HG03520 (cell line): ENCODE measurements at regions not wholly inside any gene's neighbourhood (a gene's known extent, or its start where the extent isn't known, plus 50 kb on each side); places are given as distances from the start of the nearest gene placed in this dataset.

Experiments used
- ATAC-seq: cut with Tn5 transposase; IDR thresholded peaks from one replicate; pipeline ENCODE4 v1.9.1; 2021; ENCODE audit warnings: mild to moderate bottlenecking, moderate library complexity; ENCODE audit not compliant: unreplicated experiment

DNA sequence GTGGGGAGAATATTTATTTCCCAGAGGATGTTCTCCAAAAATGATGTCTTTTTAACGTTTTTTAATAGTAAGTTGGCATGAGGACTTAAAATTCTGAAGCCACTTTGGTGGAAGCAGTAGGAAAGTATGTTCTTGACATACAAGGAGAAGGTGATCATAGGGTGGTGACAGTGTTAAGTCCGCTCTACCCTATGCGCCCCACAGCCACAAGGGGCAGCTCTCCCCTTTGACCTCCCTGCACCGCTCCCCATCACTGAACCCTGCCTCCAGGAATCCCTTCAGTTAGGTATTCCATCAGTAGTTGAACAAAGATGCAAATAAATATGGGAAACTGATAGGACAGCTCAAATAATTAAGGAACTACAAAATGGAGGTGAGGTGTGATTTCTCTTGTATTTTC, 111.4 kb downstream of the PLEKHG1 start:
- no peak for ATAC-seq

DNA sequence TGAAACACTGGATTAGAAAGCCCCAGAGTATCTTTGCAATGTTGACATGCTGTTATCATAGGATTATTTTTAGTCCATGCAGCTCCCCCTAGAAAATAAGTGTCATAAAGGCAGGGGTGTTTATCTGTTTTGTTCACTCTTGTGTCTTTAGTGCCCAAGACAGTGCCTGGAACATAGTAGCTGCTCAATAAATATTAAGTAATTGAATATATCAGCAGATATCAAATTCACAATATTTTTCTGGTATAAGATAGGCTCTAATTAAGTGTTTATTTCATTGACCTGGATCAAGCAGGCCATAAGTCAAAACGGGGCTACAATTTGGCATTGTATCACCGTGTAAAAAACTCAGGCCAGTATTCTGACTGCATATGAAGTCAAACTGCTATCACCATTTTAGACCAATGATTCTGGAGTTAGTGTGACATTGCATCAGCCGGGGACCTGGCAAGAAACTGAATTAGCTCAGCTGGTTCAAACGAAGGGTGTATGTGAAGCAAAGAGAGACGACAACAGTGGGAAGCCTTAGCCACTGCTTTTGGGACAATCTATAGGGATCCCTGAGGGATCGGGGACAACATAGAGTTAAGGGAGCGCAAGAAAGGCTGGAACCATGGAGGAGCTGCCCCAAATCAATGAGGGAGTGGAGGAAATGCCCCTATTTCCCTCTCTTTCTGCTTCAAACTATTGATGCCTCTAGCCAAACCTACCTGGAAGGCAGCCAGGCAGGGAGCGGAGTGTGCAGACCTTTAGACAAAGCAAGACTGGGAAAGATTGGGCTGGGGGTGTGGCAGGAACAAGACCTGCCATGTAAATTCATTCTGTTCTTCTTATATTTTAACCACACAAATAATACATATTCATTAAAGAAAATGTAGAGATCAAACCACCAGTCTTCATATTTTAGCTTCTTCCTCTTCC, 112.2 kb downstream of the PLEKHG1 start:
- ATAC-seq, result no peak

DNA sequence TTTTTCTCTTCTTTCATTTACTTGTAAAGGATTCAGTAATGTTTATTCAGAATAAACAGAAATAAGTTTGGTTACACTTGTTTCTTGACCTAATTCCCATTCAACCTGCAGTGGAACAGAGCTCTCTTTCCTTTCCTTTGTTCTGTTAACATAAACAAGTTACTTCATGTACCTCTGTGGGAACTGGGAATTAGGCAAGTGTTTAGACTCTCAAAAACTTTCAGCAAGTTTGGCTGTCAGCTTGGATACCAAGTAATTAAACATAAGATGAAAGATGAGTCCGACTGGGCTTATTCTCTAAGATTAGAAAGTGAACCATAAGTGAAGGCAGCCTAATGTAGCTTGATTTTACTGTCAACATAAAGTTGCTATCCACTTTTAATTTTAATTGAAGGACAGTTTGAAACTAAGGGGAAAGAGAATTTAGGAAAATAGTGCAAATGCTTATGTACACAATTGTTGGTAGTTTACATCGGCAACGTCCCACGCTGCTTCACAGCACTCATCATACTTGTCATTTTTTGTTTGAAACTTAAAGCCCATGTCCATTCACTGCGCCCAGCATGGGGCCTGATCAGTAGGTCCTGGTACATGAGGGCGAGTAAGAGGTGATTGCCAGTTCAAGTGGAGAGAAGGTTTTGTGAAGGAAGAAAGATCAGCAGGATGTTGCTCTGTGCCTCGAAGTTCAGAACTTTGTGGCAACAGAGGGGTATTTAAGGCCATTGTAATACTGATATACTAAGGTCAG, 113.0 kb downstream of the PLEKHG1 start:
- no peak for ATAC-seq

DNA sequence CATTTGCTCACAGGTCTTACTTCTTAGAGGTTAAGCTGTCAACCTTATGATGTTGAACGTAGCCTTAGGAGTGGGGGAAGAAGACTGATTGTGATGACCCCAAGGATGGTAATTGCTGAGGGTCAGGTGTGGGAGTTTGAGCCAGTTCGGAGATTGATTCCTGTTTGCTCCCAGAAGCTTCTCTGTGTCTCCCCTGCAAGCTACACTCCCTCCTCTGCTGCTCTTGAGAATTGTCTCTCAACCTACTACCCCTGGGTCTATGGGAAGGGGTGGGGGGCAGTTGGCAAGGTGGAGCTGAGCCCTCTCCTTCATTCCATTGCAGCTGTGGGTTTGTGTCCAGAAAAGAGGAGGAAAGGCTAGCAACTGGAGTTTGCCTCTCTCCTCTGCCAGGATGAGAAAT, 113.8 kb downstream of the PLEKHG1 start:
- no peak for ATAC-seq

DNA sequence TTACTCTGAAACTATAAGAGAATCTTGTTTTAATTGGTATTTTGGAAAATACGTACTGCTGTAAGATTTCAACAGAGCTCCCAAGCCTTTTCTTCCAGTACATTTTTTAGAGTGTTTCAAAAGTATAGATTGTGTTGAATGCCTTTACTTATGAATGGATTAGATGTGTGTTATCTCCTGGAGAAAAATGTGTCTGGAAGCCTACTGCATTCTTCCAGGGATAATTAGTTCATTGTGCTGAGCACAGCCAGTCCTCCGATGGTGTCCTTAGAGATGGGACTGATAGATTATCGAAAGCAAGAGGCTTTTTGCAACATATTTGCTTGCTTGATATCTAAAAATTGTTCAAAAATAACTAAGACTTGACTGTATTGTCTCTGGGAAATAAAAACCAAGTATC, 114.2 kb downstream of the PLEKHG1 start:
- no peak for ATAC-seq

DNA sequence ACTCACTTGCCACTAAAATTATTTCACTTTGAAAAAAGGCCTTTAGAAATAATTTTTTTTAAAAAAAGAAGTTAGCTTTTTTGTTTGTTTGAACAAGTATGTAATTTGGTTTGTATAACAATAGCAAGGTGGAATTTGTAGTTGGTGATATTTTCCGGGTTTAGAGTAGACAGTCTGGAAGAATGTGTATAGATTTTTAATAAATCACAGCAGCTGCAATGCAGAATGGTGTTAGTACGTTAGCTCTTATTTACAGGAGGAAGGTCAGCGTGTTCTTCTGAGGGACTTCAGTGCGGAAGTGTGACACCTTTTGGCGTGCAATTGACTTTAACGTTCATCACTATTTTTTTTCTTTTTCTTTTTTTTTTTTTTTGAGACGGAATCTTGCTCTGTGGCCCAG, 115.4 kb downstream of the PLEKHG1 start:
- ATAC-seq, result no peak

DNA sequence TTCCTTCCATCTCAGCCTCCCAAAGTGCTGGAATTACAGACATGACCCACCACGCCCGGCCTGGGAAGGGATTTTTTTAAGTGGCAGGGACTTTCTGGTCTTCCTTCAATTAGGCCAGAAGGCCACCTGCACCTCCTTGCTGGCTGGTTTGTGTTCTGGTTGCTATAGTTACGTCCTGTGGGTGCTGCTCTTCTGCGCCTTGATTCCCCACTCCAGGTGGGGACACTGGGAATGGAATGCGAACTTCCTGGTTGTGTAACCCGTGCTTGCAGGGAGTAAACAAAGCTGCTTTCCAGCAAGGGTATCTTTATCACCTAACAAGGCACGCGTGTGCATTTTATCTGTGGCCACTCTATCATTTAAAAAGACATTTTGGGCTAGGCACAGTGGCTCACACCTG, 117.7 kb downstream of the PLEKHG1 start:
- ATAC-seq, result no peak

DNA sequence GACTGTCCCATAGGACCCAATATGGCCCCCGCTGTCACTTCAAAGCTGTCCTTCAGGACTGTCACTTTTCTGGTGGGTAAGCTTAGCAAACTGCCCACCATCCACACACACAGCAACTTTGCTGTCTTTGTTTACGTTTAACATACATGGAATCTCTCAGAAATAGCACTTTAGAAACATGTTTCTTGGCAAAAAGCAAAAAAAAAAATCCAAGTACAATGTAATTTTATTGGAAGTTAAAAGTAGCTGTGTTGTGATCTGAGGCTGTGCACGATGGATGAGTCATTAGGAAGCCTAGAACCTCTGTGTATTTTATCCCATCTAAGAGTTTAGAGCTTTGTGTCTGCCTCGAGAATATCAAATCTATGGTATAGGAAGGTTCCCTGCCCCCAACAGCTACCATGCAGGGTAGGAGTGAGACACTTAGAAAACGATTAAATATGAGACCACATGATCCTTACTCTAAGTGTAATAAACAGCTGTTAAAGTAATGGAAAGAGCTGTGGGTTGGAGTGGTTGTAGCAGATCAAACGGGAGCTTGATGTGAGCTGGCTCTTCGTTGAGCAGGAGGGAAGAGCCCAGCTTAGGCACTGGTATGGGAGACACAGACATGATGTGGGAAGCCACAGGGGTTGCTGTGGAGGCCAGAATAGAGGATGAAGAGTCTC, 119.5 kb downstream of the PLEKHG1 start:
- ATAC-seq, result no peak

DNA sequence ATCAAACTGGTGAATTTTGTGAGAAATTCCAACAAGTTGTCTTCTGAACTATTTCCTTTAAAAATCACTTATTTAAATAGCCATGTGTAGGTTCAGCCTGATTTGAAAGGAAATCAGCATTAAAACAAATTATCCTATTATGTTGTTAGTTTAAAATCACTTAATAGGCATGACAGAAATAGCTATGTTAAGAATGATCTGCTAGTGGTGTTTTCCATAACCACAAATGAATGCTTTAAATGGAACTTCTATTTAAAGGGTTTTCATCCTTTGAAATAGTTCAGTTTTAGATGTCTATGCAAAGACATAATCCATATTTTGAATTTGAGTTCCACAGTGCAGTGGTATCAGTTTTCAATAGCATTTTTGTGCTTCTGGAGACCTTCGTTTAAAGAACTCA, 120.1 kb downstream of the PLEKHG1 start:
- no peak for ATAC-seq

DNA sequence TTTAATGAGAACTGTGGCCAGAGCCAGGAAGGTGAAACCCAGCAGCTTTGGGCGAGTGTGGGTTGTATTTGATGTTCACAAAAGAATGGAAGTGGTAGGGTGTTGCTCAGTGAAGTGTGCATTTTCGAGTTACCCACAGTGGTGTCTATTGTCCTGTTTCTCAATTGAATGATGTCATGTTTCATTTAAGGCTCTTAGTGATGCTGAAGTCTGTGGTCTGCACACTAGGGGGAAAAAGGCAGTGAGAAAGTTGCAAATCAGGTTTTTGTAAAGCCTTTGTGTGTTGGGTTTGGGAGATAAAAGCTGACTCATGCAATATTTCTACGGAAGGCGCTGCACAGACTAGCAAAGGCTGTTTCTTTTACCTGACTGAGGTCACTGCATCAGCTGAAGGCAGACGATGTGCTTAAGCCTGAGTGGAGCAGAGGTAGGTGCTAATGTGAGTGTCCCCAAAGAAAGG, 121.1 kb downstream of the PLEKHG1 start:
- ATAC-seq, result peak; percentile 99

DNA sequence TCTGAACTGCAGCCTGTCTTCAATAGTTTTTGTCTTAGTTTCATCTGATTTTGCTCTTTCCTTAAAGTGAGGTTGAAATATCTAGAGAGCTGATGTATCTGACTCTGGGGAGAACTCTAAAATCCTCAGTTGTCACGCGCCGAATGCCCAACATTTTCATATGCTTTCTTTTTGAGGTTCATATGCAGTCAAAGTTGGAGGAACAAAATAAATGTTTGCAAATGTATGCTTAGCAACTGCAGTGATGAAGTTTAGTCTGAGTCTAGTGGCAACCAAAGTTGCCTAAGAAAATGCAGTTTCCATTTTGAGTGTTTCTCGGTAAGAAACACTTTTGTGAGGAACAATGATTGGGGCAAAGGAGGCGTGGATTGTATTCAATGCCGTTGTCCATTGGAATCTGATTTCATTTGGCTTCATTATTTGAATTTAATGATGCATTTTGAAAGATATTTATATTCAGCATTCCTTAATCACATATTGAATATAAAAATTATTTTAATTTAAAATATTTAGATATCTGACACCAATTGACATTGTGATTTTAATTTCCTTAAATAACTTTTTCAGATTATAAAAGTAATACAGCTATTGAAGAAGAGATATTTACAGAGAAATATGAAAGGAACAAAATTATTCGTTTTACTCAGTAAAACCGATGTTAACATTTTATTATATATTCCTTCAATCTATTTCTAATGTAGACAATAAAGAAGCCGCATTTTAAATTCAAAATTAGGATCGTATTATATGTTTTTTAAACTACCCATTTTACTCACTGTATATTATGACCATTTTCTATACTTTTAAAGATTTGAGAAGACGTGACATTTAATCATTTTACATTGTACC, 122.0 kb downstream of the PLEKHG1 start:
- no peak for ATAC-seq

DNA sequence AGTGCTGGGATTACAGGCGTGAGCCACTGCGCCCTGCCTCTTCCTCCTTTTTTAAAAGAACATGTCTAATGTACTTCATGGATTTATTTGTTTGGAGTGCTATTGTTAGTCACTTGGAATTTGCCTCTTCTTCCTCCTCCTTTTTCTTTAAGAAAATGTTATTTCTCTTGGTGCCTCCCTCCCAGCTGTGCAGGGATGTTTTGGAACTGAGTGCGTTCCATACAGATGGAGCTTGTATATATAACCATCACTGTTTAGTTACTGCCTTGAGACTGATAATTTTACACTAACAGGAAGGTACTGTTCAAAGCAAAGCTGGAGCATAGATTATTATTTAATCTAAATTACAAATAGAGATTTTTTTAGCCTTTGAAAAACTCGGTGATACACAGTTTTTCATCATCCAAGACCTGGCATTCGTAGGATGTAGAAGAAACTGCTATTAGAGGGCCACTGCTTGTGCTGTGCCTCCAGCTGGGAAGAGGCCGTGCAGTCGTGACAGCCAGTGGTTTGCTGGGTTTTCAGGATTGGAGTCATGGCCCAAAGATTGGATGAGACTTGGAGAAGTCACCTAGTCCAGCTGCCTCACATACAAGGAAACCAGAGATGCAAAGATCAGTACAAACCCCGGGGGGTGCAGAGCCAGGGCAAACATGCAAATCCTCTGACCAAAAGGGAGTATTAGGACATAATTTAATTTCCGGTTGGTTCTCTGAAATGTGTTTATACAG, 123.1 kb downstream of the PLEKHG1 start:
- ATAC-seq, result no peak

DNA sequence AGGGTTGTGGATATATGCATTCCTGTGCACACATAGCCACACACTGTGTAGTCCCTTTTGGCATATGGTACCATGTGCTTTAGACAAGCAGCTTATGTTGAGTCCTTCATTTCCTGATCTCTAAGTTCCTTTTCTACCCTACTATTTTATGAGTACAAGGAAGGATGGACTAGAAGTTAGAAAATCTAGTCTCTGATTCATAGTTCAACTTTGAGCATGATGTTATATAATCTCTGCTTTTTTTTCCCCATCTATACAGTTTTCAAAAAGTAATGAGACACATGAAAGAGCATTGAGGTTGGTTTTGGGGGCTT, 123.6 kb downstream of the PLEKHG1 start:
- no peak for ATAC-seq

DNA sequence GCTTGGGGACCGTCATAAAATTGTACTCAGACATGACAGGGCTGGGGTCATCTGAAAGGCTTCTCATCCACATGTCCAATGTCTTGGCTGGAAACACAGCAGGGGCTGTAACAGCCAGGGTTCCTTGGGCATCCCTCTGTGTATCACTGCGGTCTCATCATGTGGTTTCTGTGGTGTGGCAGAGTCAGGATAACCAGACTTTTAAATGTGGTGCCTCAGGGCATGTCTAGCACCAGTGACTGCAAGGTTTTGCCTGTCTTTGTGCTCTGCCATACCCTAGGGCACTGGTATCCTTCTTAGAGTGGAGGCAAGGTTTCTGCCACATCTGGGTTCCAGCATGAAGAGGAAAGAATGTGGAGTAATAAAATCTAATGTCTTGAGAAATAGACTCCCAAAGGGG, 124.2 kb downstream of the PLEKHG1 start:
- no peak for ATAC-seq

DNA sequence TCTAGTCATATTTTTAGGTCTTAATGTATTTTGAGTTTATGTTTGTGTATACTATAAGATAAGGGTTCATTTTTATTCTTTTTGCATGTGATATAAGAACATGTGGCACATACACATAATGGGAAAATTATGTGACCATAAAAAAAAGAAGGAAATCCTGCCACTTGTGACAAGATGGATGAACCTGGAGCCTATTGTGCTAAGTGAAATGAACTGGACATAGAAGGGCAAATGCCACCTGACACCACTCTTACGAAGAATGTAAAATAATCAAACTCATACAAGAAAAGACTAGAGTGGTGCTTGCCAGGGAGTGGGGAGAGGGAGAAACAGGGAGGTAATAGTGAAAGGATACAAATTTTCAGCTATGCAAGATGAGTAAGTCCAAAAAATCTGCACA, 126.1 kb downstream of the PLEKHG1 start:
- no peak for ATAC-seq

DNA sequence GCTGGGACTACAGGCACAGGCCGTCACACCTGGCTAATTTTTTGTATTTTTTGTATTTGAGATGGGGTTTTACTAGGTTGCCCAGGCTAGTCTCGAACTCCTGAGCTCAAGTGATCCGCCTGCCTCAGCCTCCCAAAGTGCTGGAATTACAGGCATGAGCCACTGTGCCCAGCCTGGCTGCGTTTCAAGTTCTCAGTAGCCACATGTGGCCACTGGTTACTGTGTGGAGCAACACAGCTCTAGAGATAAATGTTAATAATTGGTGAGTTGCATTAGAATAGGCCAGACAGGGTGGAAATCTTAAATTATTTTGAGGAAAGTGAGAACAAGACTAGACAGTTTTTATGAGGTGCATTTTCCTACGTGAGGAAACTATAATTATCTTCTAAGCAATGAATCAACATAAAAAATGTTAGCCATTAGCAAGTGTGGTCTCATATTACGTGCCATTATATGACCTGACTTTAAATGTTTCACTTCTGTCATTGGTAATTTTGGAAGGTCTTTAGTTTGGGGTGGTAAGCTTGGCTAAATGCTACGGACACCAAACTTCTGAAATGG, 129.6 kb downstream of the PLEKHG1 start:
- ATAC-seq, result no peak

DNA sequence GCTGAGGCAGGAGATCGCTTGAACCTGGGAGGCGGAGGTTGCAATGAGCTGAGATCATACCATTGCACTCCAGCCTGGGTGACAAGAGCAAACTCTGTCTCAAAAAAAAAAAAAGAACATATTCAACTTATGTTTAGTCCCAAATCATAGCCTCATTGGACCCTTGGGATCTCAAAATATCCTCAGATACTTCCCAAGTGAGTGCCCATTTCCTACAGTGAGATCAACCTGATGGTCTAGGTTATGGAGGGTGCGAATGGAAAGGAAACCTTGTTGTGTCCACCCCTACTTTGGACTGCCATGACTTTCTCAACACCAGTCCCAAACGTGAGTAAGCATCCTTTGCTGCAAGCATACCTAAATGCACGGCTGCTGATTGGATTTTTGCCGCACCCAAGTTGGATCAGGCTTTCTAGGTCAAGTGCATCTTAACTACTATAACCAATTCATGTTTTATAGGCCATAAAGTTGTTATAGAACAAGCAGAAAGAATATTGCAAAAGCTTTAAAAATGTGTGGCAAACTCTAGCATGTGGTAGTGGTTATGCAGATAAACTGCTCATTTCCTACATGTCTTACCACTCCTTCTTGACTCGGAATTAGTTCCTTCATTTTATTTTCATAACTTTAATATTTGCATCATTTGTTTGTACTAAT, 131.2 kb downstream of the PLEKHG1 start:
- no peak for ATAC-seq

DNA sequence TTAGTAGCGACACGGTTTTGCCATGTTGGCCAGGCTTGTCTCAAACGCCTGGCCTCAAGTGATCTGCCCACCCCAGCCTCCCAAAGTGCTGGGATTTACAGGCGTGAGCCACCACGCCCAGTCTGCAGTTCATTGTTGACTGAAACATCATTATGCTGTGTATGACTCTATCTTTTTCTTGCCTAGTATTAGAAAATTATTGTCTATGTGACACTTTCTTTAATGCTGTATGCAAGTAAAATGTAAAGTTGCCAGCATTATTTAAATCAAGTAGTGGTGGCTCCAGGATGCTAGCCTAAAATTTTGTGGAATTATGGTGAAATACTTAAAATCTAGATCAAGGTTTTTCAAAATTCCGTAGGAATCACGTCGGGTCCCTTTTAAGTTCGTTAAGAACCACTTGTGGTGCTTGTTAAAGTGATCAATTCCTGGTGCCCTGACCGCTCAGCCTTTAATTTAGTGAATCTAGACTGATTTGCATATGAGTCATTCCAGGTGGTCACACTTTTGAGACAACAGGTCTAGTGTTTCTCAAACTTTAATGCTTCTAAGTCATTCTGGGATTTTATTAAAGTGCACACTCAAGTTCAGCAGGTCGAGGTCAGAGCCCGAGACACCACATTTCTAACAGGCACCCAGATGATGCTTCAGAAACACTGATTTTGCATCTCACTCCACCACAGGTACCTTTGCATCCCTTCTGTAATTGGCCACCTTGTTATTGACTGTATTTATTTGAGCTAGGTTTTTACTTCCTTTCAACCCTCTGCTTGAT, 132.6 kb upstream of the MTHFD1L start:
- ATAC-seq, result no peak

DNA sequence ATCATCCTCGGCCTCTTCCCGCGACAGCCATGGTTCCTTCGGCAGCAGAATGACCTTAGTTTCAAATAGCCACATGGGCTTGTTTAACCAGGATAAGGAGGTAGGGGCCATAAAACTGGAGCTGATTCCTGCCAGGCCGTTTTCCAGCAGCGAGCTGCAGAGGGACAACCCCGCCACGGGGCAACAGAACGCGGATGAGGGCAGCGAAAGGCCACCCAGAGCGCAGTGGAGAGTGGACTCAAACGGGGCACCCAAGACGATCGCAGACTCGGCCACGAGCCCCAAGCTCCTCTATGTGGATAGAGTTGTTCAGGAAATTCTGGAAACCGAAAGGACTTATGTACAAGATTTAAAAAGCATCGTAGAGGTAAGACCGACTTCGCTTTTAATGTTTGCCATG, 131.8 kb upstream of the MTHFD1L start:
- ATAC-seq, result no peak
